ENCODE measurements at regions not wholly inside any gene's neighbourhood (a gene's known extent, or its start where the extent isn't known, plus 50 kb on each side); places are given as distances from the start of the nearest gene placed in this dataset.

DNA sequence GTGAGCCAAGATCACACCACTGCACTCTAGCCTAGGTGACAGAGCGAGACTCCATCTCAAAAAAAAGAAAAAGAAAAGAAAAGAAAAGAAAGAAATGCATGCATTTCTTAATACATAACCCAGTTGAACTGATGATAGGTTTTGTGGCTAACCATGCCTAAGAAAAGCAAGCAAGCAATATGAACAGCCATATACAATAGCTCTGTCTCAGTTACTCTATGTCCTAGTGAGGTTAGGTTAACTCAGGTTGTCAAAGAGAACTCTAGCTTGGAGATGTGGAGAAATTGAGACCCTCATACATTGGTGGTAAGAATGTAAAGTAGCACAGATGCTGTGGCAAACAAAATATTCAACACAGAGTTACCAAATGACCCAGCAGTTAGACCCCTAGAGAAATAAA, 167.0 kb upstream of the RASGEF1B start:
- FAIRE-seq, result no peak
- BruUV-seq (replicated peaks), result no TSS peak
- no peak overlapping the region for H2AFZ ChIP-seq (ENCODE audit: control insufficient read depth, low read depth, low read length)

GRCh38 chr4:81635739-81636138, 164.0 kb upstream of the RASGEF1B start:
- no peak for FAIRE-seq
- H2AFZ ChIP-seq (ENCODE audit: control insufficient read depth, low read depth, low read length), result peak overlapping the region; percentile 15; the same call in 1 of the 2 replicates
- no peaks in the 10 kb centered on the region for H3K27me3 ChIP-seq (replicated peaks in 1 of 2; ENCODE audit: control insufficient read depth in 2 of 2, insufficient read depth in 2 of 2, low read length in 1 of 2)
- no peaks in the 10 kb centered on the region for H4K20me1 ChIP-seq (ENCODE audit: control insufficient read depth, insufficient read depth)
- no TSS peak for BruUV-seq (replicated peaks)
- peak overlapping the region; percentile 7; the same call in 1 of the 2 replicates for H3K4me2 ChIP-seq (ENCODE audit: control insufficient read depth, insufficient read depth)
- peak; percentile 31 for DNase-seq (ENCODE audit: low read depth, low spot score)
- RAD21 ChIA-PET (ENCODE audit: unreplicated experiment), result no interaction called here
- SMC1A ChIA-PET (ENCODE audit: uncharacterized antibody, unreplicated experiment), result interaction anchor here (1.4 kb wide), 1 partner anchor 8 kb away, joined by 3 read pairs; no protein-coding TSS in a partner anchor
- POLR2A ChIA-PET, result no interaction called here
- intact Hi-C loops (cut with micrococcal nuclease; ENCODE audit: unreplicated experiment) (no loop called here), in situ Hi-C loops (cut with MboI) (no loop called here)
- no peaks in the 10 kb centered on the region for H3K79me2 ChIP-seq (ENCODE audit: control insufficient read depth, insufficient read depth, low read length)
- CTCF ChIA-PET, result no interaction called here
- ATAC-seq, result peak; percentile 77
- no peak overlapping the region for H3K4me3 ChIP-seq
- H3K9ac ChIP-seq (ENCODE audit: control insufficient read depth, insufficient read depth, low read length), result no peak overlapping the region
- WGBS (ENCODE audit: insufficient coverage, insufficient replicate concordance, low lambda C conversion rate, missing lambda C conversion rate), result 8% methylated on average over 6 of the region's 6 CpGs
- H3K27ac ChIP-seq (ENCODE audit: control insufficient read depth, insufficient read depth), result no peak overlapping the region
- no peaks in the 10 kb centered on the region for H3K36me3 ChIP-seq (ENCODE audit: control insufficient read depth in 2 of 2, insufficient read depth in 2 of 2, low read length in 1 of 2)
- H3K9me3 ChIP-seq (replicated peaks; ENCODE audit: control insufficient read depth, insufficient read depth, low read length), result no peaks in the 10 kb centered on the region
- H3K4me1 ChIP-seq (ENCODE audit: control insufficient read depth, insufficient read depth, low read length), result no peaks in the 10 kb centered on the region
- no peak for TF ChIP-seq CHD2 (IDR thresholded peaks at IDR 0.05; ENCODE audit: borderline replicate concordance, low read depth, low read length)
- no peak for TF ChIP-seq FOXM1 (IDR thresholded peaks at IDR 0.05; ENCODE audit: low read depth, low read length)
- TF ChIP-seq SREBF1 (IDR thresholded peaks at IDR 0.05; ENCODE audit: low read length), result no peak
- TF ChIP-seq RBBP5 (conservative IDR thresholded peaks at IDR 0.05), result no peak
- TF ChIP-seq, protein P1, sequence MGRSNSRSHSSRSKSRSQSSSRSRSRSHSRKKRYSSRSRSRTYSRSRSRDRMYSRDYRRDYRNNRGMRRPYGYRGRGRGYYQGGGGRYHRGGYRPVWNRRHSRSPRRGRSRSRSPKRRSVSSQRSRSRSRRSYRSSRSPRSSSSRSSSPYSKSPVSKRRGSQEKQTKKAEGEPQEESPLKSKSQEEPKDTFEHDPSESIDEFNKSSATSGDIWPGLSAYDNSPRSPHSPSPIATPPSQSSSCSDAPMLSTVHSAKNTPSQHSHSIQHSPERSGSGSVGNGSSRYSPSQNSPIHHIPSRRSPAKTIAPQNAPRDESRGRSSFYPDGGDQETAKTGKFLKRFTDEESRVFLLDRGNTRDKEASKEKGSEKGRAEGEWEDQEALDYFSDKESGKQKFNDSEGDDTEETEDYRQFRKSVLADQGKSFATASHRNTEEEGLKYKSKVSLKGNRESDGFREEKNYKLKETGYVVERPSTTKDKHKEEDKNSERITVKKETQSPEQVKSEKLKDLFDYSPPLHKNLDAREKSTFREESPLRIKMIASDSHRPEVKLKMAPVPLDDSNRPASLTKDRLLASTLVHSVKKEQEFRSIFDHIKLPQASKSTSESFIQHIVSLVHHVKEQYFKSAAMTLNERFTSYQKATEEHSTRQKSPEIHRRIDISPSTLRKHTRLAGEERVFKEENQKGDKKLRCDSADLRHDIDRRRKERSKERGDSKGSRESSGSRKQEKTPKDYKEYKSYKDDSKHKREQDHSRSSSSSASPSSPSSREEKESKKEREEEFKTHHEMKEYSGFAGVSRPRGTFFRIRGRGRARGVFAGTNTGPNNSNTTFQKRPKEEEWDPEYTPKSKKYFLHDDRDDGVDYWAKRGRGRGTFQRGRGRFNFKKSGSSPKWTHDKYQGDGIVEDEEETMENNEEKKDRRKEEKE (IDR thresholded peaks at IDR 0.05), result no peak
- no peak for TF ChIP-seq ZNF24 (IDR thresholded peaks at IDR 0.05)
- TF ChIP-seq SPI1 (IDR thresholded peaks at IDR 0.05; ENCODE audit: borderline replicate concordance, insufficient read depth, low read depth, low read length), result peak; percentile 95
- TF ChIP-seq HCFC1 (IDR thresholded peaks at IDR 0.05; ENCODE audit: low read length), result no peak
- peak; percentile 74; the same call in 1 of the 2 replicates for TF ChIP-seq RAD51 (IDR thresholded peaks at IDR 0.05)
- no peak for TF ChIP-seq SMC3 (IDR thresholded peaks at IDR 0.05; ENCODE audit: borderline replicate concordance, low read length)
- TF ChIP-seq DPF2 (IDR thresholded peaks at IDR 0.05), result no peak
- no peak for TF ChIP-seq MTA2 (IDR thresholded peaks at IDR 0.05; ENCODE audit: low read depth)

More for the DNA sequence above, 167.0 kb upstream of the RASGEF1B start:
- DNase-seq (ENCODE audit: low read depth, low spot score) (no peak), ATAC-seq (no peak)
- ChIA-PET SMC1A (ENCODE audit: uncharacterized antibody, unreplicated experiment) (interaction anchor here (0.7 to 0.8 kb wide), 2 partner anchors 11 to 48 kb away, joined by 4 read pairs; no protein-coding TSS in a partner anchor), RAD21 (ENCODE audit: unreplicated experiment) (no interaction called here), CTCF (no interaction called here), POLR2A (no interaction called here)
- in situ Hi-C loops (cut with MboI), result no loop called here
- Histone ChIP-seq H3K4me1 (ENCODE audit: control insufficient read depth, insufficient read depth, low read length) (no peaks in the 10 kb centered on the region), H3K27ac (ENCODE audit: control insufficient read depth, insufficient read depth) (no peak overlapping the region), H3K9me3 (replicated peaks; ENCODE audit: control insufficient read depth, insufficient read depth, low read length) (no peaks in the 10 kb centered on the region), H3K27me3 (replicated peaks in 1 of 2; ENCODE audit: control insufficient read depth in 2 of 2, insufficient read depth in 2 of 2, low read length in 1 of 2) (no peaks in the 10 kb centered on the region), H3K9ac (ENCODE audit: control insufficient read depth, insufficient read depth, low read length) (no peak overlapping the region), H3K4me2 (ENCODE audit: control insufficient read depth, insufficient read depth) (no peak overlapping the region), H3K79me2 (ENCODE audit: control insufficient read depth, insufficient read depth, low read length) (no peaks in the 10 kb centered on the region), H3K36me3 (ENCODE audit: control insufficient read depth in 2 of 2, insufficient read depth in 2 of 2, low read length in 1 of 2) (no peaks in the 10 kb centered on the region), H3K4me3 (no peak overlapping the region), H4K20me1 (ENCODE audit: control insufficient read depth, insufficient read depth) (no peaks in the 10 kb centered on the region)
- intact Hi-C loops (cut with micrococcal nuclease; ENCODE audit: unreplicated experiment), result loop anchor here (1.0 kb wide), 1 partner anchor 20 kb away; no protein-coding TSS in a partner anchor
- 86% methylated on average over 1 of the region's 1 CpG for WGBS (ENCODE audit: insufficient coverage, insufficient replicate concordance, low lambda C conversion rate, missing lambda C conversion rate)
- TF ChIP-seq IRF5 (IDR thresholded peaks at IDR 0.05; ENCODE audit: borderline replicate concordance), result no peak
- no peak for TF ChIP-seq EGR1 (IDR thresholded peaks at IDR 0.05; ENCODE audit: borderline replicate concordance in 1 of 2, low read depth in 2 of 2, low read length in 2 of 2)

Measured in GM12878 (cell line).